Fibroblast of skin of right biceps (primary cell): ENCODE measurements at regions not wholly inside any gene's neighbourhood (a gene's known extent, or its start where the extent isn't known, plus 50 kb on each side); places are given as distances from the start of the nearest gene placed in this dataset.
"Not testable (repeated sequence)": the region's sequence is repeated elsewhere in the genome, so short reads cannot be mapped to it uniquely, and the experiment has no call there.

Experiments
- DNase-seq: peaks from one replicate; pipeline ENCODE4 v3.0.0-alpha.2; 2013

DNA sequence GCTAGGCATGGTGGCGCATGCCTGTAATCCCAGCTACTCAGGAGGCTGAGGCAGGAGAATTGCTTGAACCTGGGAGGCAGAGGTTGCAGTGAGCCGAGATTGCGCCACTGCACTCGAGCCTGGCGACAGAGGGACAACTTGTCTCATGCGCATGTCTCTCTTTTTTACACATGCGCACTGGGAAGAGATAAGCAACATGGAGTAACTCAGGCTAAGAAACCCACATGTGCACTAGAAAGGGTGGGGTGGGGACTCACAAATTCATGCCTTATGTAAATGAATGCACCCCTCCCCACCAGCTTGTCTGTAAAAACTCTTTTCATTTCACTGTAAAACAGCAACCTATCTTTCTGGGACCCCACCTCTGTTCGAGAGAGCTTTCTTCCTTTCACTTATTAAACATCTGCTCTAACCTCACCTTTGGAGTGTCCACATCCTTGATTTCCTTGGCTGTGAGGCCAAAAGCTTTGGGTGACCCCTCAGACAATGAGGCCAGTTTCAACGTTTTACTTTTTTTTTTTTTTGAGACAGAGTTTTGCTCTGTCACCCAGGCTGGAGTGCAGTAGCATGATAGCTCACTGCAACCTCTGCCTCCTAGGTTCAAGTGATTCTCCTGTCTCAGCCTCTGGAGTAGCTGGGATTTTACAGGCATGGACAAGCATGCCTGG lies 91.6 kb upstream of the RMP24 start:
- no peak for DNase-seq

DNA sequence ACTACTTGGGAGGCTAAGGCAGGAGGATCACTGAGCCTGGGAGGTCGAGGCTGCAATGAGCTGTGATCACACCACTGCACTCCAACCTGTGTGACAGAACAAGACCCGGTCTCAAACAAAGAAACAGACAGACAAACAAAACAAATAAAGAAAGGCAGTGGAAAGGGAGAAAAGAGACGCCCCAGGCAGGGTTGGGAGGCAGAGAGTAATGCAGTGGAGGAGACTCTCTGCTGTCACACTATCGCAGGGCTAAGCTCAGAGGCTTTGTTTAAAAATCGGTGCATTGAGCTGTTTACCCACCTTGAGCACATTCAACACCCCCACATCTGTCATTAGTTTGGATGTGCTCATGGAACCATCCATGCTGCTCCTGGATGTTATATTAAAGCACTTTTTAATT lies 84.2 kb upstream of the RMP24 start:
- DNase-seq: no peak

DNA sequence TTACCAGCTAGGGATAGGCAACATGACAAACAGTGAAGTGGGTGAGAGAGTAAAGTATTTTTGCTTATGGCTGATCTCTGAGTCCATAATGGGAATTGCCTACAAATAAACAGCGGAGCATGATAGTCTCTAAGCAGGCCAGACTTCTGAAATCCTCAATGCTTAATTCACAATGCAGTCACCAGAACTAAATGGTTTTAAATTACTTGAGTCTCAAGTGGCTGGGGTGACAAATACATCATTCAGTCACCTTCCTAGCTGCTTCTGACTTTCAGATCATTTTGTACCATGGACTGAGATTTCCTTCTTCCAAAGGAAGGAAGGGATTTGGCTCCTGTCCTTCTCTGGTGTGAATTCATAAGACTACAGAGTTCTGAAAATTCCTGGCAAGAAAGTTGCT lies 82.8 kb upstream of the RMP24 start:
- no peak for DNase-seq

DNA sequence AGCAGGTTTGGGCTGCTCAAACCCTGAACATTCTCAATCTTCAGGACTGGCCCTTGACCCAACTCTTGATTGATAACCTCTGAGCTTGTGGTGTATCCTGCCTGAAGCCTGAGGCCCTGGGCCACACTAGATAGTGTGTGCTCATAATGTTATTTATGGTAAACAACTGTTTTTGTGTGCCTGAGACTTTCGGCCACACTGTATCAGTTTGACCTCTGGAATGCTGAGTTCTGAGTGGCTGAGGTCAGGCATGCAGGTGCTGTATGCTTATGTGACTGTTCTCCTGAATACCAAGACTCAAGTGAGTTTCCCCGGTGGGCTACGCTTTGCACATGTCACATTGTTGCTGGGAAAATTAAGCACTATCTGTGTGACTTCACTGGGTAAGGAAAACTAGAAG lies 82.2 kb upstream of the RMP24 start:
- DNase-seq: no peak

DNA sequence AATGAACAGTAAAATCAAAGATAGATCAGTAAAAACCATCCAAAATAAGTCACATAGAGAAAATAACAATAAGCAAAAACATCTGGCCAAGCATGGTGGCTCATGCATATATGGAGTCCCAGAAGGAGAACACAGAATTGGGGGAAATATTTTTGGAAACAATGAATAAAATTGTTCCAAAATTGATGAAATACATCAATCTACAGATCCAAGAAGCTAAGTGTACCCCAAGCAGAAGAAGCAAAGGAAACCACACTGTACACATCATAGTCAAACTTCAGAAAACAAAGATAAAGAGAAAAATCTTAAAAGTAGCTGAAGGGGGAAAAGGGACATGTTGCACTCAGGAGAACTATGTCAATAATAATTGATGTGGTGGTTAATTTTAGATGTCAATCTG lies 80.4 kb upstream of the RMP24 start:
- DNase-seq: no peak

DNA sequence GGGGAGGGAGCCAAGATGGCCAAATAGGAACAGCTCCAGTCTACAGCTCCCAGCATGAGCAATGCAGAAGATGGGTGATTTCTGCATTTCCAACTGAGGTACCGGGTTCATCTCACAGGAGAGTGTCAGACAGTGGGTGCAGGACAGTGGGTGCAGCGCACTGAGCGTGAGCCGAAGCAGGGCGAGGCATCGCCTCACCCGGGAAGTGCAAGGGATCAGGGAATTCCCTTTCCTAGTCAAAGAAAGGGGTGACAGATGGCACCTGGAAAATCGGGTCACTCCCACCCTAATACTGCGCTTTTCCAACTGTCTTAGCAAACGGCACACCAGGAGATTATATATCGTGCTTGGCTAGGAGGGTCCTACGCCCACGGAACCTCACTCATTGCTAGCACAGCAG lies 75.0 kb upstream of the RMP24 start:
- not testable (repeated sequence) for DNase-seq

DNA sequence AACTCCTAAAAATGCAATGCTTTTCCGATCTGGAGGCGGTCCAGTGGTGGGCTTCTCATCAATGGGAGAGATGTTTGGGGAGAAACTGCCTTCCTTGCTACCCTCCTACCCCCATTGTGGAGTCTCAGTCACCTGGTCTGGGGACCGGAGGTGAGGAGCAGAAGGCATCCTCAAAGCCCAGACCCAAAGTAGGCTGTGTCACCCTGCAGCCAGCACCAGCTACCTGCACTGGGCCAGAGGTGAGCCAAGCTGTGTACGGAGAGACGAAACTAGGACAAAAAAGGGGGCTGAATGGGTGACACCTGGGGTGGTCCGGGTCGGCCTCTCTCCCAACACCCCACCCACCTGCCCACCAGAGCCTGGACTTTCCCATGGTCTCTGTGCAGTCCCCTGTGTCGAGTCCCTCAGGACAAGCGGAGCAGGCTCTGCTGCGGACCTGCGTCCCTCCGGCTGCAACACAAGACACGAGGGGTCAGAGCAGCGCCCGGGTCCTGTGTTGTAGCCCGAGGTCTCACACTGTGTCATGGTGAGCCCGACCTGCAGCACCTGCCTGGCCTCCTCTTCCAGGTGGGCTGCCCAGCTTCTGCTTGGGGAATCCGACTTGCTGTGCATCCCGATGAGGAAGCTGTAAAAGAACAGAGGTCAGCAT lies 68.0 kb upstream of the RMP24 start:
- no peak for DNase-seq

DNA sequence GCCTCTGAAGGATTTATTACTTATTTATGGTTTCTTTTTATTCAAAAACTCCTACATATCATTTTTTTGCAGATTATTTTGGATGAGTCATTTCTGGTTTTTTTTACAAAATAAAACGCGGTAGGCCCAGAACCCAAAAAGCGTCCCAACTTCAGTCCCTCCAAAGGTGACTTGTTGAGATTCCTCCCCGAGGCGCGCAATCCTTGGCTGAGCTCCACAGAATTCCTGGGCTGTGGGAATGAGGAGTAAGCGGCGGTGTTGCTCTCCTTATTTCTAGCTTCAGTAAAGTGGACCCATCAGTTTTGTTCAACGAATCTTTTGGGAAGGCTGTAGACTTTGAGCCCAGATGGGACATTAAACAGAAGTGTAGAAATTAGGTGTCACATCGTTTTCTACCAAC lies 67.0 kb upstream of the RMP24 start:
- DNase-seq: no peak

DNA sequence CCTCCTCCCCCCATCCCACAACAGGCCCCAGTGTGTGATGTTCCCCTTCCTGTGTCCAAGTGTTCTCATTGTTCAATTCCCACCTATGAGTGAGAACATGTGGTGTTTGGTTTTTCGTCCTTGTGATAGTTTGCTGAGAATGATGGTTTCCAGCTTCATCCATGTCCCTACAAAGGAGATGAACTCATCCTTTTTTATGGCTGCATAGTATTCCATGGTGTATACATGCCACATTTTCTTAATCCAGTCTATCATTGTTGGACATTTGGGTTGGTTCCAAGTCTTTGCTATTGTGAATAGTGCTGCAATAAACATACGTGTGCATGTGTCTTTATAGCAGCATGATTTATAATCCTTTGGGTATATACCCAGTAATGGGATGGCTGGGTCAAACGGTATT lies 66.2 kb upstream of the RMP24 start:
- DNase-seq: not testable (repeated sequence)

DNA sequence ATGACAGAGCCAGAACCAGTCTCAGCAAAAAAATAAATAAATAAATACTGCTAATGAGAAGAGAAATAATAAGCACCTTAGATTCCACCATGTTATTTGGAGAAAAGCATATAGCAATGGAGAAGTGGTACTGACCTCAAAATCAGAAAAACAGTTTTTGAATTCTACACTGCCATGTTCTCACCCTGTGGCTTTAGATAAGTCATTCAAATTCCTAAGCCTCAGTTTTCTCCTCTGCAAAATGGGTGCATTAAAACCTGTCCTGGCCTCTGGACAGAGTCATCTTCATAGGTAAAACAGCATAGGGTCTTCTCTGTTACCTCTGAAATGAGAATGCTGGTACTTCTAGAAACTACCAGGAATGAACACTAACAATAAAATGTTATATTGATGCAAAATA lies 62.2 kb upstream of the RMP24 start:
- no peak for DNase-seq

DNA sequence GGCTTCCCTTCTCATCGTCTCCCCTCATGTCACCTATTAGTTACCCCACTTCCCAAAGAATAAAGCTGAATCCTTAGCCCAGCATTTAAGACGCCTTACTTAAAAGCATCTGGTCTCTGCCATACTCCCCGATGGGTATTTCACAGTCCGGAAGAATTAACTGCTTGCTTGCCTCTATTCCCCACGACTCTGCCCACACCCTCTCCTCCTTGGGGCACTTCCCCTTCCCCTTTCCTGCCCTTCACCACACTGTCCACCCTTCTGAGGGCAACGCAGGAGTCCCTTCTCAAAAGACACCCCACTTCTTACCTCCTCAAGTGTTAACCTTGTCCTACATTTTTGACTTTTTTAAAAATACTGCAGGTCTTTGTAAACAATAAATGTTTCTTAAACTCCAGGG lies 60.1 kb upstream of the RMP24 start:
- DNase-seq: no peak

DNA sequence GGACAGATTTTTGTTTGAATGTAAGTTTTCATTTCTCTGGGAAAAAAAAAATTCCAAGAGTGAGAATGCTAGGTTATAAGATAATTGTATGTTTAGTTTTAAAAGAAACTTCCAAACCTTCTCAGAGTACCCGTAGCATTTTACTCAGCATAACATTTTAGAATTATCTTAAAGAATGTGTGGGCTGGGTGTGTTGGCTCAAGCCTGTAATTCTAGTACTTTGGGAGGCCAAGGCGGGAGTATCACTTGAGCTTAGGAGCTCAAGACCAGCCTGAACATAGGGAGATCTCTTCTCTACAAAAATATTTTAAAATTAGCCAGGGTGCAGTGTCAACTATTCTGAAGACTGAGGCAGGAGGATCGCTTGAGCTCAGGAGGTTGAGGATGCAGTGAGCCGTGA lies 57.4 kb upstream of the RMP24 start:
- DNase-seq: no peak

DNA sequence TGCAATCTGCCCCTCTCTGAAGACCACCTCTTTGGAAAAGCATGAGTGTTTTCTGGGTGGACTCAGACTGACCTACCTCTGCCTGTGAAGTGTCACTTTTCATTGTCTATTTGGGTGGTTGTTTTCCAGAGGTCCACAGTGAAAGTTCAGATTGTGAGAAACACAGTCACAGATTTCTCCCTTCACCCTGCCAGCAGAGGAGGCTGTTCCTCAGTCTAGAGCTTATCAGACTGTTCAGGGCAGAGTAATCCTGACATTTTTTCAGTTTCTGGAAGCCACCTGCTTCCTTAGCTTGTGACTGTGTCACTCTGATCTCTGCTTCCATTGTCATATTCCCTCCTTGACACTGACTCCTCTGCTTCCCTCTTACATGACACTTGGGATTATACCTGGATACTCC lies 55.4 kb upstream of the RMP24 start:
- no peak for DNase-seq

DNA sequence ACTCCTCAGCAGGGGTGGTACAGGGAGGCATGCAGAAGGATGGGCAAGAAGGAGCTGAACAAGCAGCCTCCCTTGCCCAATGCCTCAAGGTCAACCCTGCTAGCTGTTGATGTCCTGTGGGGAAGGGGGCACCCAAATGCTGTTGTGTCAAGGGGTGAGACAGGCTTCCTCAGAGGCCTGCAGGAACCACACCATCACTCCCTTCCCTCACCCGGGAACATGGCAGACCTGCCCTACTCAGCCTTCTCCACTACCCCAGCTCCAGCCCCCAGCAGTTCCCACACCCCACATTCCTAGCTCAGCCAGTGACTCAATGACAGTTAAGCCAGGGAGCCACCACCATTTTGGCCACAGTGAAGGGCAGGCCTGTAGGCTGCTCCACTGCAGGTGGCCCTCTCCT lies 53.9 kb upstream of the RMP24 start:
- no peak for DNase-seq

DNA sequence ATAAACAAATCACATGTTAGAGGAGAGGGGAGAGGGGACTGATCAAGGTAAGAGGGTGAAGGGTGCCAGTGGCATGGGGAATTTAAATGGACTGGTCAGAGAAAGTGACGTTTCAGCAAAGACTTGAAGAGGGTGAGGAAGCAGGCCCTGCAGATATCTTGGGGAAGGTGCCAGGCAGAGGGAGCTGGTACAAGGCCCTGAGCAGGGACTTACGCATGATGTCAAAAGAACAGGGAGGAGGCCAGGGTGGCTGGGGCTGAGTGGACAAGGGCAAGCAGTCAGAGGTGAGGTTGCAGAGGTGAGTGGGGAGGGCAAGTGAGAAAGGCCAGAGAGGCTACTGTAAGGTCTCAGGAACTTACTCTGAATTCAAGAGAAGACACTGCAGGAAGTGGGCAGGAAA lies 53.3 kb upstream of the RMP24 start:
- DNase-seq: no peak

DNA sequence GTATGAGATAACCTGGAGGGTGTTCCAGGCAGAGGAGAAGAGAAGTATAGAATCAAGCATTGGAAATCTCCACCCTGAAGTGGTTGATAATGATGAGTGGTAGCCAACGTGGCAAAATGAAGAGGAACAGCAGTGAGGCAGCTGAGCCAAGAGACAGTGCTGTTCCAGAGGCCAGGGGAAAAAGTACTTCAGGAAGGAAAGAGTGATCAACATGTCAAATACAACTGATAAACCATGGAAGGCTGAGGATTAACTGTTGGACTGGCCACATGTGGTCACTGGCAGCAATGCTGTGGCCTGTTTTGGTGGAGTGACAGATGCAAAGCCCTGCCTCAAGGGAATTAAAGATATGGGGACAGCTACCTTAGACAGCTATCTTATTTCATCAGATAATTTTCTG lies 51.9 kb upstream of the RMP24 start:
- DNase-seq: no peak
